B cell (primary cell): ENCODE measurements at regions not wholly inside any gene's neighbourhood (a gene's known extent, or its start where the extent isn't known, plus 50 kb on each side); places are given as distances from the start of the nearest gene placed in this dataset.

Source experiments
- ATAC-seq: fragments of 200-7000 bp; cut with Tn5 transposase; one replicate; pipeline ENCODE4 v1.10.0; 2021; ENCODE audit warnings: low read depth, mild to moderate bottlenecking, moderate number of reproducible peaks, moderate library complexity
- CTCF ChIA-PET: fragments of 350-600 bp; sonication (Branson Sonifier 250); formaldehyde crosslinking; loops from one replicate; lab custom pipeline; 2021; ENCODE audit warnings: antibody characterized with exemption, inconsistent platforms; lab: Charles Lee
- POLR2A ChIA-PET: fragments of 350-600 bp; sonication (Branson Sonifier 250); formaldehyde crosslinking; loops from one replicate; lab custom pipeline; 2021; ENCODE audit warnings: antibody characterized with exemption; lab: Charles Lee
- DNase-seq: peaks from one replicate; pipeline ENCODE4 v3.0.0; 2013
- H2AFZ ChIP-seq: 2 replicates; pipeline ENCODE4 v1.6.1; 2012; ENCODE audit warnings: mild to moderate bottlenecking, low read depth, low read length; ENCODE audit not compliant: insufficient read depth, poor library complexity, severe bottlenecking
- H3K27ac ChIP-seq, 2 donors: 1 replicate in 1 of 2; 2 replicates in 1 of 2; pipeline ENCODE4 v1.5.1; 2012 to 2013; ENCODE audit warnings: low read length in 2 of 2, mild to moderate bottlenecking in 2 of 2, moderate library complexity in 1 of 2
- H3K27me3 ChIP-seq, 4 experiments: fragments of 200-600 bp in 1 of 4; sonication (generic) in 1 of 4; replicated peaks in 1 of 4; 1 replicate in 2 of 4; 2 replicates in 2 of 4; pipeline versions ENCODE4 v1.6.1 to v1.7.0; 2013 to 2016; ENCODE audit warnings: low read length in 3 of 4, mild to moderate bottlenecking in 2 of 4, mixed read lengths in 1 of 4, moderate library complexity in 1 of 4; ENCODE audit not compliant: insufficient read depth in 4 of 4, control insufficient read depth in 3 of 4; ENCODE audit errors: control extremely low read depth in 1 of 4
- H3K36me3 ChIP-seq, 2 experiments: replicated peaks in 1 of 2; 1 replicate in 1 of 2; 2 replicates in 1 of 2; pipeline versions ENCODE4 v1.6.1 to v1.7.1; 2013; ENCODE audit warnings: low read length in 1 of 2; ENCODE audit not compliant: insufficient read depth in 2 of 2, control insufficient read depth in 1 of 2; ENCODE audit errors: control extremely low read depth in 1 of 2, extremely low read depth in 1 of 2
- H3K4me1 ChIP-seq, 2 donors: fragments of 200-600 bp in 1 of 2; sonication (generic) in 1 of 2; 1 replicate in 1 of 2; 2 replicates in 1 of 2; pipeline versions ENCODE4 v1.5.1 to v1.6.1; 2013 to 2017; ENCODE audit warnings: low read length in 2 of 2; ENCODE audit not compliant: control insufficient read depth in 2 of 2, insufficient read depth in 2 of 2
- H3K4me2 ChIP-seq: replicated peaks from 2 replicates; pipeline ENCODE3; 2012; ENCODE audit warnings: mild to moderate bottlenecking, low read depth, low read length; ENCODE audit not compliant: poor library complexity, severe bottlenecking
- H3K4me3 ChIP-seq, 5 experiments: fragments of 200-600 bp in 1 of 5; sonication (generic) in 1 of 5; 1 replicate in 3 of 5; 2 replicates in 2 of 5; pipeline versions ENCODE4 v1.5.1 to v1.7.0; 2011 to 2016; ENCODE audit warnings: low read length in 4 of 5, mild to moderate bottlenecking in 4 of 5, low read depth in 2 of 5, control low read depth in 1 of 5, moderate library complexity in 1 of 5; ENCODE audit not compliant: insufficient read depth in 1 of 5; ENCODE audit errors: control extremely low read depth in 1 of 5, extremely low read depth in 1 of 5
- H3K79me2 ChIP-seq: fragments of 200-600 bp; sonication (generic); one replicate; pipeline ENCODE4 v1.6.0; 2016; ENCODE audit warnings: low read length; ENCODE audit not compliant: control insufficient read depth, insufficient read depth
- H3K9ac ChIP-seq: fragments of 200-600 bp; sonication (generic); 2 replicates; pipeline ENCODE4 v1.6.1; 2017; ENCODE audit warnings: mild to moderate bottlenecking, low read length, moderate library complexity
- H3K9me3 ChIP-seq, 3 donors: one replicate each; pipeline versions ENCODE4 v1.6.1 to v1.7.1; 2013; ENCODE audit warnings: low read length in 2 of 3; ENCODE audit not compliant: control insufficient read depth in 2 of 3, insufficient read depth in 1 of 3; ENCODE audit errors: control extremely low read depth in 1 of 3
- H4K20me1 ChIP-seq: 2 replicates; pipeline ENCODE4 v1.6.0; 2012; ENCODE audit warnings: mild to moderate bottlenecking, low read length; ENCODE audit not compliant: insufficient read depth, control insufficient read depth, poor library complexity, severe bottlenecking
- H3K27ac Mint-ChIP-seq: one replicate; pipeline ENCODE4 v1.8.0; 2021; ENCODE audit warnings: mixed read lengths
- H3K27me3 Mint-ChIP-seq: one replicate; pipeline ENCODE4 v1.8.0; 2021; ENCODE audit warnings: mixed read lengths
- H3K4me1 Mint-ChIP-seq: one replicate; pipeline ENCODE4 v1.8.0; 2021; ENCODE audit warnings: mixed read lengths
- H3K4me3 Mint-ChIP-seq: one replicate; pipeline ENCODE4 v1.8.0; 2021; ENCODE audit warnings: mixed read lengths
- H3K9me3 Mint-ChIP-seq: one replicate; pipeline ENCODE4 v1.8.0; 2022; ENCODE audit warnings: mixed read lengths; ENCODE audit not compliant: insufficient read depth
- EZH2 ChIP-seq: IDR thresholded peaks from 2 replicates; pipeline ENCODE4 v1.6.1; 2012; ENCODE audit warnings: borderline replicate concordance, low read depth, mild to moderate bottlenecking, moderate library complexity, low read length; ENCODE audit not compliant: insufficient read depth, poor library complexity, severe bottlenecking
- WGBS: methylation state at CpG from one replicate; pipeline ENCODE4 v1.1.5; 2013; ENCODE audit warnings: missing lambda C conversion rate; ENCODE audit not compliant: insufficient coverage; 5-methylcytosine and 5-hydroxymethylcytosine counted together
- intact Hi-C: fragments of 100-400 bp; cut with micrococcal nuclease; formaldehyde crosslinking; loops from one replicate; pipeline ENCODE4 v1.10.0; 2022
- TF ChIP-seq, protein P1 (sequence below): fragments of 200-600 bp; IDR thresholded peaks from one replicate; pipeline ENCODE4 v1.8.0; 2022; ENCODE audit warnings: antibody characterized with exemption, mild to moderate bottlenecking

GRCh38 chr5:25453500-25453899 is 808.7 kb upstream of the CDH10 start:
- H3K9me3 ChIP-seq, result peaks cover 0 to 4% (median 0%) of the 10 kb centered on the region in 3 donors
- CTCF ChIA-PET, result no interaction called here
- POLR2A ChIA-PET, result no interaction called here
- H3K36me3 ChIP-seq, result no peaks in the 10 kb centered on the region
- no peaks in the 10 kb centered on the region for H4K20me1 ChIP-seq
- H3K4me2 ChIP-seq, result no peak overlapping the region
- no peaks in the 10 kb centered on the region for H3K4me1 ChIP-seq
- no peaks in the 10 kb centered on the region for H3K79me2 ChIP-seq
- H3K4me1 Mint-ChIP-seq, result no peaks in the 10 kb centered on the region
- no peak overlapping the region for H3K27ac Mint-ChIP-seq
- no peak overlapping the region for H3K9ac ChIP-seq
- no peak overlapping the region for H3K4me3 Mint-ChIP-seq
- no peaks in the 10 kb centered on the region for H3K27me3 Mint-ChIP-seq
- no peak for ATAC-seq
- no peaks in the 10 kb centered on the region for H3K27me3 ChIP-seq
- intact Hi-C loops, result no loop called here
- H2AFZ ChIP-seq, result no peak overlapping the region
- no peak overlapping the region for H3K27ac ChIP-seq
- no peak overlapping the region for H3K4me3 ChIP-seq
- TF ChIP-seq, protein P1, sequence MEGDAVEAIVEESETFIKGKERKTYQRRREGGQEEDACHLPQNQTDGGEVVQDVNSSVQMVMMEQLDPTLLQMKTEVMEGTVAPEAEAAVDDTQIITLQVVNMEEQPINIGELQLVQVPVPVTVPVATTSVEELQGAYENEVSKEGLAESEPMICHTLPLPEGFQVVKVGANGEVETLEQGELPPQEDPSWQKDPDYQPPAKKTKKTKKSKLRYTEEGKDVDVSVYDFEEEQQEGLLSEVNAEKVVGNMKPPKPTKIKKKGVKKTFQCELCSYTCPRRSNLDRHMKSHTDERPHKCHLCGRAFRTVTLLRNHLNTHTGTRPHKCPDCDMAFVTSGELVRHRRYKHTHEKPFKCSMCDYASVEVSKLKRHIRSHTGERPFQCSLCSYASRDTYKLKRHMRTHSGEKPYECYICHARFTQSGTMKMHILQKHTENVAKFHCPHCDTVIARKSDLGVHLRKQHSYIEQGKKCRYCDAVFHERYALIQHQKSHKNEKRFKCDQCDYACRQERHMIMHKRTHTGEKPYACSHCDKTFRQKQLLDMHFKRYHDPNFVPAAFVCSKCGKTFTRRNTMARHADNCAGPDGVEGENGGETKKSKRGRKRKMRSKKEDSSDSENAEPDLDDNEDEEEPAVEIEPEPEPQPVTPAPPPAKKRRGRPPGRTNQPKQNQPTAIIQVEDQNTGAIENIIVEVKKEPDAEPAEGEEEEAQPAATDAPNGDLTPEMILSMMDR, result no peak
- no peak for TF ChIP-seq EZH2
- peaks cover 4% of the 10 kb centered on the region for H3K9me3 Mint-ChIP-seq
- DNase-seq, result no peak

DNA sequence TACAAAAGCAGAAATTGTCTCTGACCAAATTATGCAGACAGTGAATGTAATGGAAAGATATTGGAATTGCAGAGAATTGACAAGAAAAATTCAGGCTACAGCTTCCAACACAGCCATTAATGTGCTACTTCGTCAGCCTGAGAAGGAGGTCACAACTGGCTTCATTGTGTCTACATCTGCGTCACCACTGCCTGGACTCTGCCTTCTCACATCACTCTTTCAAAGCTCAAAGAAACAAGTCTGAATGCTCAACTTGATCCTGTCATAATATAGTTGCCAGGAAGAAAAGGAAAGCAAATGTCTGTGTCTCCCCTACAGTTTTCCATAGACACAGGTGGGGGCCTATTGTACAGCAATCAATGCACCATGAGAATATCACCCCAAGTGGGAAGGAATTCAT is 806.5 kb upstream of the CDH10 start:
- H3K27ac ChIP-seq, result no peak overlapping the region
- Mint-ChIP-seq H3K27me3 (no peaks in the 10 kb centered on the region), H3K4me3 (no peak overlapping the region), H3K4me1 (no peaks in the 10 kb centered on the region), H3K27ac (no peak overlapping the region), H3K9me3 (no peaks in the 10 kb centered on the region)
- ChIA-PET POLR2A (no interaction called here), CTCF (no interaction called here)
- H3K4me3 ChIP-seq, result no peak overlapping the region
- no peak overlapping the region for H2AFZ ChIP-seq
- TF ChIP-seq EZH2, result no peak
- TF ChIP-seq, protein P1, result no peak
- H3K4me1 ChIP-seq, result no peaks in the 10 kb centered on the region
- DNase-seq (no peak), ATAC-seq (no peak)
- intact Hi-C loops, result no loop called here
- H3K9ac ChIP-seq, result no peak overlapping the region
- H3K79me2 ChIP-seq, result no peaks in the 10 kb centered on the region
- H3K4me2 ChIP-seq, result no peak overlapping the region
- H4K20me1 ChIP-seq, result no peaks in the 10 kb centered on the region
- no CpG with 5 or more reads among the region's 2 CpGs for WGBS
- no peaks in the 10 kb centered on the region for H3K36me3 ChIP-seq
- H3K27me3 ChIP-seq, result no peaks in the 10 kb centered on the region
- H3K9me3 ChIP-seq, result peaks cover 0 to 4% (median 0%) of the 10 kb centered on the region in 3 donors
